Body of pancreas (tissue), 4 donors: ENCODE measurements at regions not wholly inside any gene's neighbourhood (a gene's known extent, or its start where the extent isn't known, plus 50 kb on each side); places are given as distances from the start of the nearest gene placed in this dataset.

Experiments used
- ATAC-seq: fragments of 150-250 bp; one replicate; pipeline ENCODE4 v1.9.1; 2016
- DNase-seq, 4 donors: peaks; one replicate each; pipeline ENCODE4 v3.0.0-alpha.2; 2019
- H3K27ac ChIP-seq, 4 donors: fragments of 200-600 bp; sonication (generic); 1 replicate in 3 of 4; 2 replicates in 1 of 4; pipeline versions ENCODE4 v1.5.1 to v1.6.1; 2016 to 2019; ENCODE audit warnings: mild to moderate bottlenecking in 1 of 4, mixed read lengths in 1 of 4, moderate library complexity in 1 of 4
- H3K27me3 ChIP-seq, 2 donors: fragments of 200-600 bp; sonication (generic); one replicate each; pipeline ENCODE4 v1.6.0; 2016; ENCODE audit warnings: mild to moderate bottlenecking in 1 of 2
- H3K36me3 ChIP-seq, 2 donors: fragments of 200-600 bp; sonication (generic); replicated peaks in 1 of 2; 2 replicates each; pipeline ENCODE4 v1.5.1; 2016; ENCODE audit warnings: low read depth in 2 of 2; ENCODE audit not compliant: insufficient read depth in 1 of 2
- H3K4me1 ChIP-seq: fragments of 200-600 bp; sonication (generic); one replicate; pipeline ENCODE4 v1.6.0; 2016
- H3K4me3 ChIP-seq, 2 donors: fragments of 200-600 bp; sonication (generic); 1 replicate in 1 of 2; 2 replicates in 1 of 2; pipeline ENCODE4 v1.5.1; 2016 to 2019
- H3K9me3 ChIP-seq, 3 donors: fragments of 200-600 bp; sonication (generic); 1 replicate in 2 of 3; 2 replicates in 1 of 3; pipeline ENCODE4 v1.5.1; 2016
- CTCF ChIP-seq, 7 experiments: fragments of 450-650 bp in 4 of 7; fragments of 200-600 bp in 3 of 7; sonication (generic) in 3 of 7; IDR thresholded peaks; one replicate each; pipeline ENCODE4 v1.5.1; 2016 to 2019; ENCODE audit warnings: antibody characterized with exemption in 7 of 7
- POLR2A ChIP-seq, 3 donors: fragments of 450-650 bp; IDR thresholded peaks; one replicate each; pipeline ENCODE4 v1.6.1; 2016; ENCODE audit warnings: antibody characterized with exemption in 3 of 3, mild to moderate bottlenecking in 2 of 3
- WGBS, 2 donors: methylation state at CpG; one replicate each; pipeline ENCODE4 v1.1.5; 2017; 5-methylcytosine and 5-hydroxymethylcytosine counted together
- intact Hi-C: fragments of 100-400 bp; cut with DNase I; formaldehyde crosslinking; loops from one replicate; pipeline ENCODE4 v1.15.1; 2023

GRCh38 chr10:3868271-3868664 lies 83.3 kb upstream of the KLF6 start:
- TF ChIP-seq POLR2A (IDR thresholded peaks at IDR 0.05) (no peak), CTCF (IDR thresholded peaks at IDR 0.05) (no peak)
- no peak for ATAC-seq
- H3K4me3 ChIP-seq, result no peak overlapping the region
- H3K4me1 ChIP-seq, result peaks cover 15% of the 10 kb centered on the region
- no peaks in the 10 kb centered on the region for H3K27me3 ChIP-seq
- whole genome bisulfite sequencing, 2 donors, result 89 to 91% methylated on average over 6 of the region's 6 CpGs
- intact Hi-C loops, result no loop called here
- no peaks in the 10 kb centered on the region for H3K36me3 ChIP-seq
- H3K9me3 ChIP-seq, result no peaks in the 10 kb centered on the region
- no peak for DNase-seq
- no peak overlapping the region for H3K27ac ChIP-seq

GRCh38 chr10:3867454-3868270 lies 82.7 kb upstream of the KLF6 start:
- 54 to 66% methylated on average over 3 of the region's 3 CpGs for WGBS, 2 donors
- no peak for DNase-seq
- intact Hi-C loops, result no loop called here
- no peak for ATAC-seq
- H3K9me3 ChIP-seq, result no peaks in the 10 kb centered on the region
- H3K36me3 ChIP-seq, result no peaks in the 10 kb centered on the region
- no peaks in the 10 kb centered on the region for H3K27me3 ChIP-seq
- peaks cover 15% of the 10 kb centered on the region for H3K4me1 ChIP-seq
- H3K27ac ChIP-seq, result no peak overlapping the region
- TF ChIP-seq CTCF (IDR thresholded peaks at IDR 0.05), result no peak
- TF ChIP-seq POLR2A (IDR thresholded peaks at IDR 0.05), result no peak
- H3K4me3 ChIP-seq, result no peak overlapping the region

- Histone ChIP-seq H3K36me3 (no peaks in the 10 kb centered on the region), H3K27me3 (no peaks in the 10 kb centered on the region), H3K27ac (no peak overlapping the region), H3K9me3 (no peaks in the 10 kb centered on the region), H3K4me3 (no peak overlapping the region), H3K4me1 (peaks cover 12% of the 10 kb centered on the region)
- no peak for TF ChIP-seq CTCF (IDR thresholded peaks at IDR 0.05)
- TF ChIP-seq POLR2A (IDR thresholded peaks at IDR 0.05), result no peak
- intact Hi-C loops, result no loop called here
- WGBS, 2 donors, result 64 to 66% methylated on average over 3 of the region's 3 CpGs
- ATAC-seq (no peak), DNase-seq (no peak)
Observed at GRCh38 chr10:3866332-3866731, 81.3 kb upstream of the KLF6 start.

- no peak for ATAC-seq
- no peak for DNase-seq
- Histone ChIP-seq H3K36me3 (no peaks in the 10 kb centered on the region), H3K4me3 (no peak overlapping the region), H3K27me3 (no peaks in the 10 kb centered on the region), H3K9me3 (no peaks in the 10 kb centered on the region), H3K4me1 (peaks cover 17% of the 10 kb centered on the region), H3K27ac (no peak overlapping the region)
- TF ChIP-seq CTCF (IDR thresholded peaks at IDR 0.05) (no peak), POLR2A (IDR thresholded peaks at IDR 0.05) (no peak)
- WGBS, 2 donors, result 64 to 84% methylated on average over 3 of the region's 3 CpGs
- intact Hi-C loops, result no loop called here
Observed at GRCh38 chr10:3865565-3865964, 80.6 kb upstream of the KLF6 start.

GRCh38 chr10:3861795-3862194 lies 76.8 kb upstream of the KLF6 start:
- Histone ChIP-seq H3K9me3 (no peaks in the 10 kb centered on the region), H3K4me3 (no peak overlapping the region), H3K4me1 (peaks cover 26% of the 10 kb centered on the region), H3K27me3 (no peaks in the 10 kb centered on the region), H3K27ac (peak overlapping the region in 3 of 4 donors; percentile 76 to 78 (median 77)), H3K36me3 (no peaks in the 10 kb centered on the region)
- DNase-seq (no peak), ATAC-seq (no peak)
- TF ChIP-seq CTCF (IDR thresholded peaks at IDR 0.05) (no peak), POLR2A (IDR thresholded peaks at IDR 0.05) (no peak)
- intact Hi-C loops, result no loop called here
- WGBS, 2 donors, result 91% methylated on average over 15 of the region's 15 CpGs
